ENCODE measurements at regions not wholly inside any gene's neighbourhood (a gene's known extent, or its start where the extent isn't known, plus 50 kb on each side); places are given as distances from the start of the nearest gene placed in this dataset.
"Not testable (repeated sequence)": the region's sequence is repeated elsewhere in the genome, so short reads cannot be mapped to it uniquely, and the experiment has no call there.

DNA sequence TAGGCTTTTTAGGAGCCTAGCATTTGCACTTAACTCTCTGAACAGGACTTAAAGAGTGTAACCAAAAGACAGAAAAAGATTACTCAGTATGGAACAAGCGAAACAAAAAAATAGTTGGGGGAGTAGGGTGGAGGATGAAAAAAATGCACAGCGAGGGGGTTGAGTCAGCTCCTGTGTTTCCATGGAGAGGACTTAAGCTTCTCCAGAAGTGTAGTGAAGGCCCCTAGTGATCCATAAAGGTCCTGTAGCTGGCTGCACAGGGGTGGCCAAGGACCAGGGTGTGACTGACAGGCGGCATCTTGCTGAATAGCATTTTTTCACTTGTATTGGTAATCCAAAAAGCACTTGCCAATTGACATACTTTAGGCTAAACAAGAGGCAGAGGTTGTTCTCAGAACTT is 533.9 kb downstream of the RFPL4B start:
- no peak for DNase-seq

DNA sequence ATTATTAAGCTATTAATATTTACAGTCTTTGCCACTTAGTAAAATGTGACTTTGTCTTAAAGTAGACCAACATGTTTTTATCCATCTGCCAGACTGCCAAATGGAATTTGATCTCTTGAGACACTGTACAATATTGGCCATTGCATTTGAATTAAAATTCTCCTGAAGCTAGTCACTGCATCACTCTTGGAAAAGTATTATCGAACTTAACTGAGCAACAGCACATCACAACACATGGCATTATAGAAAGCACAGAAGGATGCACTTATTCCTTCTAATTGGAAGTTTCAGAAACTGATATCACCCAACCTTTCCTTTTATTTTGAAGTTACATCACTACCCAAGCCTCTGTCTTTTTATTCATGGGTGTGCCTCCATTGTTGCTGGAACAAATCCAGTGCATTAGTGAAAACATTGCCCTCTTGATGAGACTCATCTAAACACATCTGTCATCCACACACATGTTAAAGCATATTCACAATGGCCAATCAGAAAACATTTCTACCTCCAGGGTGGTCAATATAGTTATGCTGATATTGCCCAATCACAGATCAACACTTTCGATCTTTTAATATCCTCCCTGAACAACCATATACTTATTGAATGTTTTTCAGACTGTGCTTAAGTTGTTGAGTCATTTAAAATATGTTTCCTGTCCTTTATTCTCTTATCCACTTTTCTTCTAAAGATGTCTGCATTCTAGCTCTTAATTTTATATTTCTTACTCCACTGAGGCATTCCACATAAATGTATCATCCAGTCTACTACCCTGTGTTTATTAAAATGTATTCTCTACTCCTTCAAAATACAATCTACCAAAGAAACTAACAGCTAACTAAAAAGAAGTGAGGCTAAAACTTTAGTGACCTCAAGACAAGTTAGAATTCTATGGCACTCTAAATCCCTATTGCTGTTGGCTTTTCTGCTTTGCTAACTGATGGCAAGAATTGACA is 535.0 kb downstream of the RFPL4B start:
- DNase-seq: no peak

DNA sequence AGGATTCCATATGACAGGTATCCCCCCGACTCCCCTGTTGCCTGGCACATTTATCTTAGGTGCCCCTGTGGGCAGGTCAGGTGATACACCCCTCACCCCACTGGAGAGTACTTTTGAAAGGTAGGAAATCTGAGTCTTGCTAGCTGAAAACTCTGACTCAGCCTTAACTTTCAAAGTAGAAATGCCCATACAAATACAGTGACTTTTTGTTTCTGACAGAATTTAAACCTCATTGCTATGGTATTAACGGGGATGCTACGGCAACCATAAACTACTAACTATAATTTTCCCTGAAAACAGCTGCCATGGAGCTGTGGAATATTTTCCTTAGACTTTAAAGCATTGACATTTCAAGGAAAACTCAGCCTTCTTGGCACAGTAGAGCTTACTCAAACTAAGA is 536.0 kb downstream of the RFPL4B start:
- no peak for DNase-seq

DNA sequence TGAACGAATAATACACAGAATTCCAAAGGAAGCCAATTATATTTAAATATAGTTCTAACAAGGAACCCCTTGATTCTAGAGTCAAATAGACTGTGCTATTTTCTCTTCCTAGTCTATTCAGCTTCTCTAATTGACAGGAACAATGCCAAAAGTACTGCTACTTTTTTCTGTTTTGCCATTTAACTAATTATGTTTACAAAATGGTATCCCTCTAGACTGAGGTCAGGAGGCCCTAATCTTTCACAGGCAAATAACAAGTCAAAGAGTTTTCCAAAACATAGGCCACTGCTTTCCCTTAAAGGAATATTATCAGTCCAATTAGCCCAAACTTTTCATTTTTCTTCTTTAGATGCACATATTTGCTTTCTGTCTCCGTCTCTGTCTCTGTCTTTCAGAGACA is 539.3 kb downstream of the RFPL4B start:
- no peak for DNase-seq

DNA sequence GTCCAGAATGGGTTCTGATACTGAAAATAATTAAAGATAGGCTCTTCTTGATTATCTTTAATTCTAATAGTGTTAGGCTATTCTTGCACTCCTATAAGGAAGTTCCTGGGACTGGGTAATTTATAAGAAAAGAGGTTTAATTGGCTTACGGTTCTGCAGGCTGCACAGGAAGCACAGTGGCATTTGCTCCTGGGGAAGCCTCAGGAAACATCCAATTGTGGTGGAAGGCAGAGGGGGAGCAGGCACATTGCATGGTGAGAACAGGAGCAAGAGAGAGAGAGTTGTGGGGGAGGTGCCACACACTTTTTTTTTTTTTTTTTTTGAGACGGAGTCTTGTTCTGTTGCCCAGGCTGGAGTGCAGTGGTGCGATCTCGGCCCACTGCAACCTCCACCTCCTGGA is 540.3 kb downstream of the RFPL4B start:
- DNase-seq: not testable (repeated sequence)

DNA sequence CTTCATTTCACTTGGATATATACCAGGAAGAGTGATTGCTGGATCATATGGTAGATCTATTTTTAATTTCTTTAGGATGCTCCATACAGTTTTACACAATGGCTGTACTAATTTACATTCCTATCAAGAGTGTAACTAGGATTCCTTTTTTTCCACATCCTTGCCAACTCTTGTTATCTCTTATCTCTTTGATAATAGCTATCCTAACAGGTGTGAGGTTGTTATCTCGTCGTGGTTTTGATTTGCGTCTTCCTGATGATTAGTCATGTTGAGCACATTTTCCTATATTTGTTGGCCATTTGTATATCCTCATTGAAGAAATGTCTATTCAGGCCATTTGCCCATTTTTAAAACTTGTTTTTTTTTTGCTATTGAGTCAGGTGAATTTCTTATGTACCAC is 552.4 kb downstream of the RFPL4B start:
- DNase-seq: no peak

DNA sequence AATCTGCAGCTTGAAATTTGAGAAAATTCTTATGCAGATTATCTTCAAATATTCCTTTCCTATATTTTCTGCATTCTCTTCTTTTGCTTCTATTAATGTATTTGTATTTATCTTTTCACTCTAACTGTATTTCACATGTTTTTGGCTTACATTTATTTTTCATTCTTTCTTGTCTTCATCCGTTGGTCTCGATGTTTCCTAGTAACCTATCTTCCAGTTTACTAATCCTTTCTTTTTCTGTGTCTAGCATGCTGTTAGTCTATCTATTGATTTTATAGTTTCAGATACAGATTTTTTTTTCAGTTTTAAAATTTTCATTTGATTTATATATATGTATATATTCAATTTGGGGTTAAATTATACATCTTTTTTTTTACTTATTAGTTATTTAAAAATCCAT is 556.2 kb downstream of the RFPL4B start:
- DNase-seq: no peak

DNA sequence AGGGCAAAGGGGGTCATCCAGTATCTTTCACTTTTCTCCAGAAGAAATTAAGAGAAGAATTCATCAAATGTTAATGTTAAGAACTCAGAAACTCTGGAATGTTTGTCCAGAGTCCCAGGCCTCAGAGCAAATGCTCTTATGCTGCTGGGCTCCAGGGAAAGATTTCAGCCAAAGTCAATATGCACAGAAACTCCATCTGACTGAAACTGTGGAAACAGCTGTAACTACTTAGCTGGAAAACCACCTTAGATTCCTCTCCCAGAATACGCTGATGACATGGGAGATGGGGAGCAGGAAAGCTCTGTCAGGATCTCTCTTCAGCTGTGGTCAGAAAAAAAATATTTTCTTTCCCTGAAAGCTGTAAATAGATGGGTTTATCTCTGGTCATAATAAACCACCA is 559.6 kb downstream of the RFPL4B start:
- peak; percentile 70 for DNase-seq

DNA sequence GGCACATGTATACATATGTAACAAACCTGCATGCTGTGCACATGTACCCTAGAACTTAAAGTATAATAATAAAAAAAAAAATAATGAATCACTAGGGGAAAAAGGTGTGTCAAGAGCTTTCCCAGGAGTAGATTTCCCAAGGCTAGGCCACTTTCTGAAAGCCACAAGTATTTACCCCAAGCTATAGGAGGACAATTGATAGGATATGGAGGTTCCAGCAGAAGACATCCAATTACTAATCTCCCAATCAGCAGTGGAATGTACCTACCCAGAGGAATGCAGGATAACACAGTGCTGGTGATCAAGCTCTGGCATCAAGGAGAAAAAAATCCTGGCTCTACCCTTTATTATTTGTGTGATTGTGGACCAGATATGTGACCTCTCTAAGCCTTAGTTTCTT is 562.7 kb downstream of the RFPL4B start:
- DNase-seq: no peak

DNA sequence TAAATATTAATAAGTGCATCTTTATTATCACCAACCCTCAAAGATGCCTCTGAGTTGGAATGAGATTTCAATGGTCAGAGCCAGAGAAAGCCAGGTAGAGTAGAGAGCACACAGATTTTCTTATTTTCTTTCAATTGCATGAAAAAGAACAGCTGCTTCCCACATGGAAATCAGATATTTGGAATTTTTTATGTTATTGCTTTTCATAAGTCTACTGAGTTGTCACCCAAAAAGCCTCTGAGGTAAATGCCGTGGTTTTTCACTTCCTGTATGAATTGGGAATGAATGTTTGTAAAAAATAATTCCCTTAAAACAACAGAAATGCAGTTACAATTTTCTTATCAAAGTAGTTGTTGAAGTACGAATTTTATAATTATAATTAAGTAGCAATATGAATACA is 563.1 kb downstream of the RFPL4B start:
- DNase-seq: no peak

DNA sequence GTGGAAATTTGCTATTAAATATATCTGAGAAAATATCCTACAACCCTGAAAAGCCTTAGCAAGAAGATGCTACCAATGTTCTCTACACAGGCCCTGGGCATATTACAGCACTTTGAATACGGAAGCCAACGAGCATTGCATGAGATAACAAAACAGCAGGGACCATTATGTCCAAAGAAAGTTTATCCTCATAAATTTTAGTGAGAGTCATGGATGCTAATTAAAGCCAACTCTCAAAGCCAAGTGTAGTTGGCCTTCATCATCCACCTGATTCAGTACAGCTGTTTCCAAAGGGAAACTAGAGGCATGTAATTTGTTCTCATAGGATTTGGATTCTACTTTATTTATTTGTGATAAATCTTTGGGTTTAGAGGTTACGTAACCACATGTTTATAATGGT is 564.8 kb downstream of the RFPL4B start:
- DNase-seq: peak; percentile 53

DNA sequence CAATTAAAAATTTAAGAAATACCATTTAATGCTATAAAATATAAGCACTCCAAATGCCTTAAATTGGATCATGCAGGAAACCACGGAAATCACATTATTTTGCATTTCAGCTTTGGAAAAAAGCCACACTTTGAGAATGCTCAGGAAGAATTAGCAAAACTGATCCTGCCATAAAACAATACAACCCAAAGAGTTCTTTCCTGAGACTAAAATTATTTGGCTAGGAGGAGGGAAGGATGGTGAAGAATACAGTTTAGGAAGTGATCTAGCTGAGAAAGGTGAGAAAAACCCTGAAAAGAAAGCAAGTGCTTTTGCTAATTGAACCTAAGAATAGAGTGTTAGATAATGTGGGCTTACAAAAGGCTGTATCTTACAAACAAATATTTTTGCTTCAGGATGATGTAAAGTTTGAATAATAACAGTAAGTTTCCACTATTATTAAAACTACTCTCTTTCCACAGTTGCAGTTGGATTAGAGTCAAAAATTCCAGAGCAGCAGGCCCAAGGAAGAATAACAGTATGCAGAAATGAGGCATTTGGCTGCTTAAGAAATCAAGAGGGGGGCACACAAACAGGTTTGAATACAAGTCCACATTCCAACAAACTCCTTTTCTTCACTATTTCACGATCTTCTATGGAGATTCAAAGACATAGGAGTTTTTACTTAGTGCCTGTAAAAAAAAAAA is 565.4 kb downstream of the RFPL4B start:
- DNase-seq: peak; percentile 30

DNA sequence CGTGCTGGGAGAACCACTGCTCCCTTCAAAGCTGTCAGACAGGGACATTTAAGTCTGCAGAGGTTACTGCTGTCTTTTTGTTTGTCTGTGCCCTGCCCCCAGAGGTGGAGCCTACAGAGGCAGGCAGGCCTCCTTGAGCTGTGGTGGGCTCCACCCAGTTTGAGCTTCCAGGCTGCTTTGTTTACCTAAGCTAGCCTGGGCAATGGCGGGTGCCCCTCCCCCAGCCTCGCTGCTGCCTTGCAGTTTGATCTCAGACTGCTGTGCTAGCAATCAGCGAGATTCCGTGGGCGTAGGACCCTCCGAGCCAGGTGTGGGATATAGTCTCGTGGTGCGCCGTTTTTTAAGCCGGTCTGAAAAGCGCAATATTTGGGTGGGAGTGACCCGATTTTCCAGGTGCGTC is 572.6 kb downstream of the RFPL4B start:
- not testable (repeated sequence) for DNase-seq

DNA sequence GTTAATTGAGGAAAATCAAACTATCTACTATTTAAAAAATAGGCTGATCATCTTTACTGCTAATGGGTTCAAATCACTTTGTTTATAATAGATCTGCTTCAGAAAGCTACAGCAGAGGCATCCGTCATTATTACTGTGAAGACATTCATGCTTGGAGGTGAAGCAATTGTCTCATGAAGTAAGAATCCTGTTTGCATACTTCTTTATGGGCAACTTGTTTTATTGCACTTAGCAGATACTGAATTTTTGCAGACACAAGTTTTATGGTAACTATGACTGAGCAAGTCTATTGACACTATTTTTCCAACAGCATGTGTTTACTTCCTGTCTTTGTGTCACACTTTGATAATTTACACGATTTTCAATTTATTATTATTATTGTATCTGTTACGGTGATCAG is 573.9 kb downstream of the RFPL4B start:
- no peak for DNase-seq

DNA sequence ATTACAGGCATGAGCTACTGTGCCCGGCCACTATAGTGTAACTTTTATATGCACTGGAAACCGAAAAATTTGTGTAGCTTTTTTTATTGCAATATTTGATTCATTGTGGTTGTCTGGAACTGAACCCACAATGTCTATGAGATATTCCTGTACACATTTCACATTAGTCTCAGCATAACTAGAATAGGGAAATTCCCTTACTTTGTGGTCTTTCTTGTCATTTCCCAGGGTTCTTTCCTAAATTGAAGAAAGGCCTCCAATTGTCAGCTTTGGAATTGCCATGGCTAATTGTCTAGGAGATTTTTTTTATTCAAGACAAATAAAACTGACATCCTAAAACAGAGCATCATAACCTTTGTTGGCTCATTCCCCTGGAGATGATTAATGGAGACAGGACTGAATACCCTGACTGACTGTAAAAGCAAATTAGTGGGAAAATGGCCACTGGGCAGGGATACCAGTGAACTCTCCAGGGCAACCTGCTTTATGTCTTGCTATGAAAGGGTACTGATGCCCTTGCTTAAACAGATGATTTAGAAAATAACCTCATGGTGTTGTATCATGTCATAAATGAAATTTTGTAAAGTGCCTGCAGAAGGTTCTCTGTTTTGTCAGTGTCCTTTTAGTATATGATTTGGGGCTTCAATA is 576.9 kb downstream of the RFPL4B start:
- no peak for DNase-seq

DNA sequence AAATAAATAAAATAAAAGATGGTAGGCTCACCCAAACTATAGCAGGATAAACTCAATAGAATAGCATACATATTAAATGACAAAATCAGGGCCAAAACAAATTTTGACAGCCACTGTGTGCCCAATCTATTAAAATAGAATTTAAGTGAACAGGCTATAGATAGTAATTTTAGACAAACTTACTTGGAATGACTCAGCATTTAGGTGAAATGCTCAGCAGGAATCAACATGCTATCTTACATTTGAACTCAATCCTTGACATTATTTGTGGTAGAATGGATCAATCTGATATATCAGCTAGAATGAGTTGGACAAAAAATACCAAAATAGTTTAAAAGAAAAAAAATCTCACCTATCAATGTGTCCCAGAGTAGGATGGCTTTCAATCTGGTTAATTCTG is 578.6 kb downstream of the RFPL4B start:
- DNase-seq: no peak

DNA sequence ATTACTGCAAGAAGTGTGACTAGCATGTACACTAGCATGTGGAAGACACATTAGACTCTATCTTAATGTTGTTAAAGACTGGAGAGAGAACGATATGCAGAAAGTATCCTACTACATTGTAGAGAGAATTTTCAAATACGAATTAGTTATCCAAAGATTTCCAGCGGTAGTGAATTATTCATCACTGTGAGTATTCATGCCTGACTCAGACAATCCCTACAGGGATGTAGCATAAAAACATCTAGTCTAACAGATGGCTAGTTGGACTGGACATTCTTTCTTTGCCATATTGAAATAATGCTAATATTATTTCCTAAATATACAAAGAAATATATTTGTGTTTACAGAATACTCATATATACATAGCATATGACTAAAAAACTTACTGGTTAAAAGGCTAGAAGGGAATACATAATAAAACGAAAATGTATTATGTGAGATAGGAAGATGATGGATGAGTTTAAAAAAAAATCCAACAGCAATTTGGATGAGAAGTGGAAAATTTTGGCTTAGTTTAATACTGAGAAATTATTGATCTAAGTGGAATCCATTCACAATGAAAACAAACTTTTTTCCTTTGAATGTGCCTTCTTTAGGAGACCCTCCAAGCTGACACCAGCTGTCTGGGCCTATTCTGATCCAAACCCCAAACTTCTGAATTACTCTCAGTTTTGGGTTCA is 580.7 kb downstream of the RFPL4B start:
- no peak for DNase-seq

DNA sequence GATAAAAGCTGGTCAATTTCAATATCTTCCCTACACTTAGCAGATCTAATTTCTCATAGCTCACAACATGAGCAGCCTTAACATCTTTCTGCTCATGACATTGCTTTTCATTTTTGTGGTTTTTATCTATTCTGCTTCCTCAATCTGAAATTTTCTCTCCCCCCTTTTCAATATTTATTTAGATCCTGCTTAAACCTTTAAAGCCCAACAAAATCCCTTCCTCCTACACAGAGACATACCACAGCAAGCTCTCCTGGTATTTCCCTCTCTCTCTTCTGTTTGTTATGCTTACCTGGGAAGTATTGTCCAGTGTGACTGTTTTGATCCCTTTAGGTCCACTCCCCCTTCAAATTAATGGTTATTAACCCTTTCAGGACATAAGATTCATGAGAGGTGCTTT is 582.5 kb downstream of the RFPL4B start:
- no peak for DNase-seq

DNA sequence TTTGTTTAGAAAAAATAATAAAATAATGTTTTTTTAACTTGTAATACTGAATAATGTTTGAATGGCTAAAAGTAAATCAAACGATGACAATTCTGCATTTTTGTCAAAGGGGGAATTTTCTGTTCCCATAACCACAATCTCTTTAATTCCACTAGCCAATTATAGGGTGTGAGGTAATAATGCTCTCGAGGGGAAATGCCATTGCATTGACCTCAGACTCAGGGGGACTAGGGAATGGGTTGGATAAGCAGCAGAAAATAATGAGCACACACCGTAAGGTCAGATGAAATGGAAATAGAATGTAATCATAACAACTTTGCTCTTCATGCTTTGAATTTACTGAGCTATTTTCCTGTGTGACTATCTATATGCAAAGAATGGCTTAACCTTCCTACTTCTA is 584.7 kb downstream of the RFPL4B start:
- no peak for DNase-seq

DNA sequence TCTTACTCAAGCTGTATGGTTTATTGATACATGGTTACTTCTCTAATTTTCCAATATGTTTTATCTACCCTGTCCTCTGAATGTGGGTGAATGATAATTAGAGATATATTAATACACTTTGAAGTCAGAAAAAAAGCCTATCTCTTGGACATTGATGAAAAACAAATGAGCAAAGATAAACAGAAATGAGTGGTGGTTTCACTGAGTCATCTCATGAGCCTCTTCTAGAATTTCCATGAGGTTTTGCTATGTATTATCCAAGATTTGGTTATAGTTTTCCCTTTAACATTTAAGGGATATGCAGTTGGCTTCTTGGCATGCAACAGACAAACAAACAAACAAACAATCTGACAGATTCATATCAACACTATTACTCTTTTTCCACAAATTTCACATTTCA is 586.8 kb downstream of the RFPL4B start:
- DNase-seq: no peak

DNA sequence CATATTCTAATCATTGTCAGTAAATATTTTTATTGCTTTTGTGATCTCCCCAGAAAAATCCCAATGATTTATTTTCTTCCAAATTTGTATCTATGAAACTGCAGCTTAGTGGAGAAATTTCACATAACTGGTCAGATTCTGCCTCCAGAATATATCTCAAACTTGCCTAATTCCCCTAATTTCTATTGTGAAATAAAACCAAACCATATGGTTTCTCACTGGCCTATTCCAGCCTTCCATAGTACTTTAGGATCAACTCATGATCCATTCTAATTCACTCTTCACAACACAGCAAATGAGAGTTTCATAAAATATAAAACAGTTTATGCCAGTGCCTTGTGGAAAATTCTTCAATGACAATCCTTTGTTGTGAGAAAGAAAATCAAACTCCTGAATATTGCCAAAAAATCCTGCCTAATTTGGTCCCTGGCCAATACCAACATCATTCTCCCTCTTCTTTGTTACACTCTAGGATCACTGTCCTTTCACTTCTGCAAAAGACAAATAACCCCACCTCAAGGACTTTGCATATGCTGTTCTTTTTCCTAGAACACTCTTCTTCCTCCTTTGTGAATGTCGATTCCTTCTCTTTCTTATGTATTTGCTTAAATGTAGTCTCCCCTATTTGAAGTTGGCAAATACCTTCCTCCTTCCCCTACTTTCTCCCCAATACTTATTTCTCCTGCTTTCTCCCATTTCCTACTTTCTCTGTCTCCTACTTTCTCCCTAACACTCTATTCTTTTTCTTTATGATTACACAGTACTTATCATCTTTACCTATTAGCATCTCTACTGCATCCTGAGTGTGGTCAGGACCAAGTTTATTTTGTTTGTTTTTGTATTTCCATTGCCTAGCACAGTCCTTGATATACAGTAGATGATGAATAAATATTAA is 587.5 kb downstream of the RFPL4B start:
- DNase-seq: no peak

Data from renal pelvis (tissue), 1 donor.